Astrocyte of the spinal cord (primary cell): ENCODE measurements at regions not wholly inside any gene's neighbourhood (a gene's known extent, or its start where the extent isn't known, plus 50 kb on each side); places are given as distances from the start of the nearest gene placed in this dataset.
"Not testable (repeated sequence)": the region's sequence is repeated elsewhere in the genome, so short reads cannot be mapped to it uniquely, and the experiment has no call there.

Experiments used
- DNase-seq: peaks from one replicate; pipeline ENCODE4 v3.0.0; 2011; ENCODE audit warnings: low read depth, low spot score
- H3K4me3 ChIP-seq: 2 replicates; pipeline ENCODE4 v1.5.1; 2011; ENCODE audit warnings: low read depth, mild to moderate bottlenecking, low read length, moderate library complexity
- CTCF ChIP-seq: IDR thresholded peaks from 2 replicates; pipeline ENCODE4 v1.5.1; 2012; ENCODE audit warnings: low read depth, mild to moderate bottlenecking, low read length, inconsistent platforms
- in situ Hi-C: cut with HindIII; loops from 2 replicates; pipeline ENCODE4 v1.10.0; 2017; ENCODE audit warnings: low sequenced_read_pairs

- in situ Hi-C loops = no loop called here
- H3K4me3 ChIP-seq = no peak overlapping the region
- peak; percentile 9 for DNase-seq
- no peak for TF ChIP-seq CTCF
These were observed 84.2 kb upstream of the GOLGA6L4 start for GRCh38 chr15:84151205-84151931.

DNA sequence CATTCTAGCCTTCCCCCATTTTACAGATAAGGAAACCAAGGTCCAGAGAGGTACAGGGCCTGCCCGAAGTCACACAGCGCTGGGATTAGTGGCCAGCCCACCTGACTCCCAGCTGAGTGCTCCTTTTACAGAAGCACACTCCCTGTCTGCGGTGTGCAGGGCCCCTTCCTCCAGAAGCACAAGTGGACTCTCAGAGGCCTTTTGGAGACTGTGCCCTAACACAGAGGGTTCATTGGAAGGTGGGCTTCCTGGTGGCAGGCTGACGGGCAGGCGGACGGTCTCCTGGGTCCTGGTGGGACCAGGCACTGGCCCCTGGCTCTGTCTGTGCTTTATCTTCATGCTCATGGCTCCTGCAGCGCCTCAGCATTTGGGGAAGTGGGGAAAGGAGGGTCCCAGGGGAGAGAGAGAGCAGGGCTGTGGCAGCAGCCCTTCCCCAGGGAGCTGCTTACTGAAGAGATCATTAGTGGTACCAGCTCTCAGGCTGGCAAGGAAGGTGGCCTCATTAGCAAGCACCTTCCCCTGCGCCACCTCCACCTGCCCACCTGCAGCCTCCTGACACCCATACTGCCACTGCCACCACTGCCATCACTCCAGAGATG lies 83.1 kb upstream of the GOLGA6L4 start:
- DNase-seq, H3K4me3 ChIP-seq, in situ Hi-C loops: not testable (repeated sequence)

DNA sequence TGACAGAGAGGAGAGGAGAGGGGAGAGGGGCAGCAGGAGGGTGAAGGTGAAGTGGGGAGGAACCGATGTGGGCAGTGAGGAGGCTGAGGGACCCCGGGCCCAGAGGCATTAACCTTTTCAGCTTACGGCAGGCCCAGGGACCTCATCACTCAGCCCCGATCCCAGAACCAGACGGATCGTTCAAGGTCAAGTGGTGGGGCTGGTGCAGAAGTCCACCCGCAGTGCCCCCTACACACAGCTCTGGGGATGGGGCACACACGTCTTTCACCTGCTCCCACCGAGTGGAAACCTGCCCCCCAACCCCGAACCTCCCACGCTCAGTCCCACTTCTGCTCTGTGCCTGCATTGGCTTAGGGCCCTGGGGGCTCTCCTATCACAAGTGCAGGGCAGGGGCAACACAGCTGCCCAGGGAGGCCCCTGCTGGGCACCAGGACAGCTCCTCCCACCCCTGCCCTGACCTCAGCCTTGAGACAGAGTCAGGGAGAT lies 81.9 kb upstream of the GOLGA6L4 start:
- in situ Hi-C loops, DNase-seq, H3K4me3 ChIP-seq: not testable (repeated sequence)

DNA sequence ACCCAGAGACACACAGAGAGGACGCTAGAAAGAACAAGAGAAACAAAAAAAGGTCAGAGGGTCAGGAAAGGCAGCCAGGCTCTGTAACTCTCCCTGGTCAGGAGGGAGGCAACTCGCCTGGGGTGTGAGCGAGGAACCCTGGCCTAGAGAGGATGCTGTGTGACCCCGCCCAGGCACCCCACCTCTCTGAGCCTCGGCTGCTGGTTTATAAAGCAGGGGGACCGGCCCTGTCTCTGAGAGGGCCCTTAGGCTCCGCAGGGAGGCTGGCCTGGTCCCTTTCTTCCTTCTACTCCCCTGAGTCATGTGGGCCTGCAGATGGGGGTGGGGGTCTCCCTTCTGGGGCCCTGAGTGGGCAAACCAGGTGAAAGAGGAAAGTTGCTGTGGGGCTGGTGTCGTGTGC lies 81.3 kb upstream of the GOLGA6L4 start:
- in situ Hi-C loops, H3K4me3 ChIP-seq, DNase-seq: not testable (repeated sequence)

- in situ Hi-C loops, DNase-seq: not testable (repeated sequence)
These were observed 80.8 kb upstream of the GOLGA6L4 start for GRCh38 chr15:84154787-84155186.

GRCh38 chr15:84155792-84156587 lies 79.6 kb upstream of the GOLGA6L4 start:
- in situ Hi-C loops = not testable (repeated sequence)

More at GRCh38 chr15:84154787-84155186, 80.8 kb upstream of the GOLGA6L4 start:
- not testable (repeated sequence) for H3K4me3 ChIP-seq

GRCh38 chr15:84156588-84156840 lies 79.1 kb upstream of the GOLGA6L4 start:
- DNase-seq, H3K4me3 ChIP-seq, in situ Hi-C loops: not testable (repeated sequence)

More at GRCh38 chr15:84155792-84156587, 79.6 kb upstream of the GOLGA6L4 start:
- not testable (repeated sequence) for H3K4me3 ChIP-seq, DNase-seq

- in situ Hi-C loops, H3K4me3 ChIP-seq: not testable (repeated sequence)
These were observed 78.4 kb upstream of the GOLGA6L4 start for GRCh38 chr15:84157056-84157632.

DNA sequence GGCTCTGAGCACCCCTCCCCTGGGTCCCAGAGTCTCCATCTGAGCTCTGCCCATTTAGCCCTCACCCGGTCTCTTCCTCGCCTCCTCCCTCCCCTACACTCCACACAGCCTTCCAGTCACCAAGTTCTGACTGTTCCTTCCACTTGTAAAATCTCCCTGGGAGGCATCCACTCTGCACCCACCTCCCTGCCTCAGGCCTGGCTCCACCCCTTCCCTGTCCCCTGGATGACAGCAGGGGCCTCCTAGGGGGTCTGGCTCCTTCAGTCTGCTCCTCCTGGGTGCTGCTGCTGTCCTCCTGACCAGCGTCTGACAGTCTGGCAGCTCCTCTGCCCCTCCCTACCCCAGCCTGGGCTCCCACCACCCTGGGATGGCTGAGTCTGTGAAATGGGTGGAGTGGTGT lies 77.7 kb upstream of the GOLGA6L4 start:
- in situ Hi-C loops, DNase-seq, H3K4me3 ChIP-seq: not testable (repeated sequence)

More at GRCh38 chr15:84157056-84157632, 78.4 kb upstream of the GOLGA6L4 start:
- DNase-seq = not testable (repeated sequence)

DNA sequence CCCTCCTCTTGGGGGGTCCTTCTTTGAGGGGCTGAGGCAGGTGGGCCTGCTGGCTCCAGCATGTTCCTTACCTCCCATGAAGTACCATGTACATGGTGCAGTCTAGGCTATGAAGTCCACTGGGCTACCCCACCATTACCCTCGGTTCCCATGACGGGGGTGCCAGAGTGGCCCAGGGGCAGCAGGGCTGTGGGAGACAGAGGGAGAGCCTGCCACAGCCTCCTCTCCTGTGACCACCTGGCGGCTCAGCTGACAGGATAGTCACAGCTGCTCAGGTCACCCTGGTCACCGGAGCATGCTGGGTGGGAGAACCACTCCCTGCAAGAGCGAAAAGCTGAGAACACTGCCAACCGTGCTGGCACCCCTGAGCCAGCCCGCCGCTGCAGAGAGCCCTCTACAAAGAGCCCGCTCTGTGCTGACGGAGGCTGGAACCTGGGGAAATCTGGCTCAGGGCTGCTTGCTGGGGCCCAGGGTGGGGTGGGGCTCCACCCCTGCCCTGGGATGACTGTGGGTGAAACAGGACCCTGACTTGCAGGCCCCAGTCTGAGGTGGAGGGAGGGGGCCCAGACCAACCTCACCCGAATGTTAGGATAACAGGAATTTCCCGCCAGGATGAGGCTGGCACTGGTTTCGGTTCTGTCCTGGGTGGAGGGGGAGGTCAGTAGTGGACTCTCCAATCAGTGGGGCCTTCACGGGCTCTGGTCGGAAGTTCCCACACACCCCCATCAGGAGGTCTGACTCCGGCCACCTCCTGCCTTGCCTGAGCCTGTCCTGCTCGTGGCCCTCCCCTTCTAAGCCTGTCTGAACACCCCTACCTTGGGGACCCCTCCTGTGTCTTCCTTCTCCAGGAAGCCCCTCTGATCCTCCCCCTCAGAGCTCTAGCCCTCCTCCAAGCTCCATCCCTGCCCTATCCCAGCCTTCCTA lies 76.0 kb upstream of the GOLGA6L4 start:
- H3K4me3 ChIP-seq, in situ Hi-C loops, DNase-seq: not testable (repeated sequence)

GRCh38 chr15:84164423-84165292 lies 70.9 kb upstream of the GOLGA6L4 start:
- in situ Hi-C loops, H3K4me3 ChIP-seq, DNase-seq: not testable (repeated sequence)

DNA sequence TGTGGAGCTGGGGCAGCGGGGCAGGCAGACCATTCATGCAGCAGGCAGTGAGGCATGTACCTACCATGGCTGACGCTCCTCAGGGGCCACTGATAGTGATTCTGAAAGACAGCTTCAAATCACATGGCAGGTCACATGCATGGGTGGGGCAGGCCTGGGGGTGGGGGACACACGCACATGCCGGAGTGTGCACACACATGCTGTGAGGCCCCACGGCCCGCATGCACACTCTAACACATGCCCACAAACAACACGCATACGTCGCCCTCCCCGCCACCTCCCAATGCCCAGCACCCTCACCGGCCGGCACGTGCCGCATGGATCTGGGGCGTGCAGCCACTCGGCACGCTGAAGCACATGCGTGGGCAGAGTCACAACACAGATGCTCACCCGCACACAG lies 65.5 kb upstream of the GOLGA6L4 start:
- H3K4me3 ChIP-seq, DNase-seq, in situ Hi-C loops: not testable (repeated sequence)

DNA sequence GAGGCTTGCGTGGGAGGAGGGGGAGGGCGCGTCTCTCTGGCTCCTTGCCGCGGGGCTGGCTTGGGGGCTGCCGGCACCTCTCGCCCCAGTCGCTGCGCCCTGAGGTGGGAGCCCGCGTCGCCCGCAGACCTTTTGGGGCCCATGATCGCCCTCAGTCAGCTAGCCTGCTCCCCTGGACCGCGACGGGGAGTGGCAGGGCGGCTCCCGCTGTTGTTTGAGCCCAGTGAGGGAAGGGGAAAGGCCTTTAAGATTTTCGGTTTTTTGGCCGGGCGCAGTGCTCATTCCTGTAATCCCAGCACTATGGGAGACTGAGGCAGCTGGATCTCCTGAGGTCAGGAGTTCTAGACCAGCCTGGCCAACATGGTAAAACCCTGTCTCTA lies 62.4 kb upstream of the GOLGA6L4 start:
- DNase-seq, in situ Hi-C loops, H3K4me3 ChIP-seq: not testable (repeated sequence)
